DND-41 (cell line): ENCODE measurements at regions not wholly inside any gene's neighbourhood (a gene's known extent, or its start where the extent isn't known, plus 50 kb on each side); places are given as distances from the start of the nearest gene placed in this dataset.

ENCODE experiments used
- ATAC-seq: fragments of 200-7000 bp; cut with Tn5 transposase; 3 replicates; pipeline ENCODE4 v1.9.1; 2021; ENCODE audit warnings: low read depth; ENCODE audit not compliant: insufficient read depth
- DNase-seq: peaks from one replicate; pipeline ENCODE4 v3.0.0-alpha.2; 2020
- H2AFZ ChIP-seq: 2 replicates; pipeline ENCODE4 v1.6.0; 2012; ENCODE audit warnings: low read depth, low read length
- H3K27ac ChIP-seq: 2 replicates; pipeline ENCODE4 v1.5.1; 2012; ENCODE audit warnings: low read length, inconsistent platforms
- H3K27me3 ChIP-seq: fragments of 200-600 bp; sonication (generic); 2 replicates; pipeline ENCODE4 v1.6.0; 2012; ENCODE audit warnings: low read length, mild to moderate bottlenecking, inconsistent platforms; ENCODE audit not compliant: insufficient read depth, poor library complexity
- H3K36me3 ChIP-seq: 2 replicates; pipeline ENCODE4 v1.5.1; 2012; ENCODE audit warnings: low read length, inconsistent platforms; ENCODE audit not compliant: insufficient read depth
- H3K4me1 ChIP-seq: 2 replicates; pipeline ENCODE4 v1.5.1; 2012; ENCODE audit warnings: mild to moderate bottlenecking, low read length; ENCODE audit not compliant: insufficient read depth
- H3K4me2 ChIP-seq: 2 replicates; pipeline ENCODE4 v1.6.0; 2012; ENCODE audit warnings: mild to moderate bottlenecking, moderate library complexity, low read length, inconsistent platforms; ENCODE audit not compliant: insufficient read depth
- H3K4me3 ChIP-seq, 2 experiments: fragments of 200-600 bp in 1 of 2; shearing (Covaris generic) in 1 of 2; 2 replicates each; pipeline ENCODE4 v1.5.1; 2012 to 2016; ENCODE audit warnings: inconsistent platforms in 2 of 2, low read length in 2 of 2, mild to moderate bottlenecking in 2 of 2, low read depth in 1 of 2, moderate library complexity in 1 of 2
- H3K79me2 ChIP-seq: 2 replicates; pipeline ENCODE4 v1.6.0; 2012; ENCODE audit warnings: low read length, inconsistent platforms; ENCODE audit not compliant: insufficient read depth
- H3K9ac ChIP-seq: 2 replicates; pipeline ENCODE4 v1.6.0; 2012; ENCODE audit warnings: low read depth, mild to moderate bottlenecking, inconsistent platforms, low read length, moderate library complexity
- H3K9me3 ChIP-seq: 2 replicates; pipeline ENCODE4 v1.5.1; 2012; ENCODE audit warnings: low read length, moderate library complexity, mild to moderate bottlenecking, inconsistent platforms; ENCODE audit not compliant: insufficient read depth, severe bottlenecking
- H4K20me1 ChIP-seq: 2 replicates; pipeline ENCODE4 v1.6.0; 2012; ENCODE audit warnings: low read length; ENCODE audit not compliant: insufficient read depth
- EZH2 ChIP-seq: IDR thresholded peaks from 3 replicates; pipeline ENCODE4 v1.6.1; 2012; ENCODE audit warnings: borderline replicate concordance, low read depth, mild to moderate bottlenecking, moderate library complexity, low read length, inconsistent platforms; ENCODE audit not compliant: severe bottlenecking
- TF ChIP-seq, protein P1 (sequence below): IDR thresholded peaks from 2 replicates; pipeline ENCODE4 v1.5.1; 2012; ENCODE audit warnings: borderline replicate concordance, low read length, moderate library complexity, mild to moderate bottlenecking; ENCODE audit not compliant: poor library complexity, severe bottlenecking; ENCODE audit errors: extremely low read depth

DNA sequence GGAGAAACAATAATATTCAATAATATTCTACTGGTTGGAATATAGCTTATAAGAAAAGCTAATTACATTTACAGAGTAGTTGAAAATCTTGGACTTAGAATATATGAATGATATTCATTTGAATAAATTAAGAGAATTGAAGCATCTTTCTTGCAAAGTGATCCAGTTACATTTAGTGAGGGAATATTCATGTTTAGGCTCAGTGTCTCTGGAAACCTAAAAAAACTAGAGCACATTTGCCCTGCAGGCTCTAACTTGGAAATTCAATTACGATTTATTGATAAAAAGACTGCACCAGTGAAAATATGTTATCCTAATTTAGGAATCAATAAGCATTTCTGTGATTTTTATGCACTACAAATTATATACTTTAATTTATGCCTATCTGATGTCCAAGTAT is 58.3 kb upstream of the RAP1GDS1 start:
- Histone ChIP-seq H3K27me3 (no peaks in the 10 kb centered on the region), H4K20me1 (no peaks in the 10 kb centered on the region), H3K9ac (no peak overlapping the region), H3K36me3 (no peaks in the 10 kb centered on the region), H3K9me3 (peaks cover 1% of the 10 kb centered on the region), H3K27ac (no peak overlapping the region), H2AFZ (no peak overlapping the region), H3K4me3 (no peak overlapping the region), H3K4me2 (no peak overlapping the region), H3K4me1 (no peaks in the 10 kb centered on the region), H3K79me2 (no peaks in the 10 kb centered on the region)
- DNase-seq (no peak), ATAC-seq (no peak)
- TF ChIP-seq EZH2, result no peak

DNA sequence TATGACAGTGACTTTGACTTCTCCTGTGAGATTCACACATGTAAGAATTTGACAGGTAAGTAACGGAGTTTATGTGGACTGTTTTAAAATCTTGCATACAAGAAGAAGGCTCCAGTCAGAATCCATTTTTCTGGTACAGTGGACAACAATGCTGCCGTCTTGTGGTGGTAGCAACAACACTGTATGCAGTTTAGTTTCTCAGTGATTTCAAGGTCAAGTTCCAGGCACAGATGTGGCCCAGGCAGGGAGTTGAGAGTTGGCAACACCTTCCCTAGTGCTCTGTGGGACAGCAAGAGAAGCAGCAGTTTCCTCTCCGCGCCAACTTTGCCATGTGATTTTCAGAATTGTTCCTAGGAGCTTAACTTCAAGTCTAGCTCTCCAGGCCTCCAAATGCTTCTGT is 56.0 kb upstream of the STPG2 start:
- Histone ChIP-seq H3K27me3 (no peaks in the 10 kb centered on the region), H2AFZ (no peak overlapping the region), H3K27ac (no peak overlapping the region), H3K9ac (no peak overlapping the region), H3K9me3 (peaks cover 12% of the 10 kb centered on the region), H3K4me3 (no peak overlapping the region), H3K4me1 (no peaks in the 10 kb centered on the region), H3K4me2 (no peak overlapping the region), H3K36me3 (no peaks in the 10 kb centered on the region), H3K79me2 (no peaks in the 10 kb centered on the region), H4K20me1 (no peaks in the 10 kb centered on the region)
- no peak for ATAC-seq
- DNase-seq, result no peak
- no peak for TF ChIP-seq EZH2
- TF ChIP-seq, protein P1, sequence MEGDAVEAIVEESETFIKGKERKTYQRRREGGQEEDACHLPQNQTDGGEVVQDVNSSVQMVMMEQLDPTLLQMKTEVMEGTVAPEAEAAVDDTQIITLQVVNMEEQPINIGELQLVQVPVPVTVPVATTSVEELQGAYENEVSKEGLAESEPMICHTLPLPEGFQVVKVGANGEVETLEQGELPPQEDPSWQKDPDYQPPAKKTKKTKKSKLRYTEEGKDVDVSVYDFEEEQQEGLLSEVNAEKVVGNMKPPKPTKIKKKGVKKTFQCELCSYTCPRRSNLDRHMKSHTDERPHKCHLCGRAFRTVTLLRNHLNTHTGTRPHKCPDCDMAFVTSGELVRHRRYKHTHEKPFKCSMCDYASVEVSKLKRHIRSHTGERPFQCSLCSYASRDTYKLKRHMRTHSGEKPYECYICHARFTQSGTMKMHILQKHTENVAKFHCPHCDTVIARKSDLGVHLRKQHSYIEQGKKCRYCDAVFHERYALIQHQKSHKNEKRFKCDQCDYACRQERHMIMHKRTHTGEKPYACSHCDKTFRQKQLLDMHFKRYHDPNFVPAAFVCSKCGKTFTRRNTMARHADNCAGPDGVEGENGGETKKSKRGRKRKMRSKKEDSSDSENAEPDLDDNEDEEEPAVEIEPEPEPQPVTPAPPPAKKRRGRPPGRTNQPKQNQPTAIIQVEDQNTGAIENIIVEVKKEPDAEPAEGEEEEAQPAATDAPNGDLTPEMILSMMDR, result no peak

DNA sequence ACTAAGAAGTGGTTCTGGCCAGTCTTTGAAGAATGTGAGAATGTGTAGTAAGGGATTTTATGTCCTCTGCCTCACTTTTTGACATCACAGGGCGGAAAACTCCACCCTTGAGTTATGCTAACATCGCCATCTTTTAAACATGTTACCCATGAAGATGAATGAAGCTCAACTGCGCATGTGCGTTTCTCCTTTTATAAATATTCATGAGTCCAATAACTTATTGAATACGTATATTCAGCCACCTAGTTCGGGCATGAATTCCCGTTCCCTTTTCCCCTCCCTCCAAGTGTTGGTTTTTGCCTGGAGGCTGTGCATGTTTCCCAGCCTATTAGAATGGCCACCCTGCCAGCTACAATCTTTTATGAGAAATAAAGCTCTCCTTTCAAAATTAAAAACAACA is 51.7 kb upstream of the STPG2 start:
- DNase-seq (no peak), ATAC-seq (no peak)
- Histone ChIP-seq H3K79me2 (no peaks in the 10 kb centered on the region), H3K36me3 (no peaks in the 10 kb centered on the region), H3K4me2 (no peak overlapping the region), H2AFZ (no peak overlapping the region), H3K27me3 (no peaks in the 10 kb centered on the region), H3K4me1 (no peaks in the 10 kb centered on the region), H3K9me3 (peaks cover 32% of the 10 kb centered on the region), H3K4me3 (no peak overlapping the region), H4K20me1 (no peaks in the 10 kb centered on the region), H3K27ac (no peak overlapping the region), H3K9ac (no peak overlapping the region)
- TF ChIP-seq EZH2, result no peak
- TF ChIP-seq, protein P1, result no peak

DNA sequence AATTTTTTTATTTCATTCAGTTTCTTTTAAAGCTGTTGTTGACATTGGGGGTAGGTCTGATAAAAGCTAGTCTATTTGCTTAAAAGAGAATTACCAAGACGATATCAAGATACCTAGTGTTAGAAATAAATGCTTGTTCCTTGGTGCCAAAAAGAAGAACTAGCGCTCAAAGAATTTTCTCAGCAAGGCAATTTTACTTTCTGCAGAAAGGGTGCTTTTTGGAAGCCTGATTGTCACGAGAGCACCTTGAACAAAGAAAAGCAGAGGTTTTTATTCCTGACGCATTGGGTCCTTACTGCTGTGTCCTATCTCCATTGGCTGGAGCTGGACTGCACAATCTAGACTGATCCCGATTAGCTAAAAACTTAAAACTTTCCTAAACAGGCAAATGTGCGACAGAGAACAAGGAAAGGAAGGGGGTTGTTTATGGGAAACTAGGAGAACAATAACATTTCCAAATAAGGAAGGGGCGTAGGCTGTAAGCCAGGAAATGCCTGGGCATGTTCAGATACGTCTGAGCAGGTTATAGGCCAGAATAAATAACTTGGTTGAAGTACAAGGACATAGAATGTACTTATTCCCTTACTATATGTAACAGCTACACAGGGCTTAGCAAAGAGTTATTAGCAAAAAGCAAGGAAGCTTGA is 50.3 kb upstream of the STPG2 start:
- Histone ChIP-seq H4K20me1 (no peaks in the 10 kb centered on the region), H3K9me3 (peaks cover 39% of the 10 kb centered on the region)

More for the DNA sequence above, 50.3 kb upstream of the STPG2 start:
- no peaks in the 10 kb centered on the region for H3K79me2 ChIP-seq
- no peaks in the 10 kb centered on the region for H3K36me3 ChIP-seq
- TF ChIP-seq, protein P1, result no peak
- no peak for TF ChIP-seq EZH2
- no peaks in the 10 kb centered on the region for H3K4me1 ChIP-seq
- H3K9ac ChIP-seq, result no peak overlapping the region
- H3K4me3 ChIP-seq, result no peak overlapping the region
- H2AFZ ChIP-seq, result no peak overlapping the region
- no peaks in the 10 kb centered on the region for H3K27me3 ChIP-seq
- no peak overlapping the region for H3K4me2 ChIP-seq
- no peak overlapping the region for H3K27ac ChIP-seq
- DNase-seq (no peak), ATAC-seq (no peak)
